SK-N-MC (cell line): ENCODE measurements at regions not wholly inside any gene's neighbourhood (a gene's known extent, or its start where the extent isn't known, plus 50 kb on each side); places are given as distances from the start of the nearest gene placed in this dataset.

Source experiments
- EZH2 ChIP-seq: fragments of 200-600 bp; sonication (generic); IDR thresholded peaks from one replicate; pipeline ENCODE4 v1.6.1; 2017; ENCODE audit warnings: antibody characterized with exemption
- POLR2AphosphoS5 ChIP-seq: IDR thresholded peaks from 2 replicates; pipeline ENCODE4 v1.6.1; 2012; ENCODE audit warnings: mild to moderate bottlenecking, low read depth, low read length, borderline replicate concordance

- TF ChIP-seq POLR2AphosphoS5, result no peak
- TF ChIP-seq EZH2, result no peak
Measured at GRCh38 chr4:81965454-81965853, 408.3 kb downstream of the HNRNPD start.
